ENCODE measurements at regions not wholly inside any gene's neighbourhood (a gene's known extent, or its start where the extent isn't known, plus 50 kb on each side); places are given as distances from the start of the nearest gene placed in this dataset.
A peak's percentile ranks its signal among the peaks of the same experiment; 100 is the strongest.

- no peak for TF ChIP-seq REST (IDR thresholded peaks at IDR 0.05; ENCODE audit: low read depth, low read length)
- no peak for TF ChIP-seq EZH2phosphoT487 (IDR thresholded peaks at IDR 0.05; ENCODE audit: borderline replicate concordance, low read depth)
- TF ChIP-seq PBX3 (IDR thresholded peaks at IDR 0.05), result no peak
- no peak for TF ChIP-seq ZBTB33 (IDR thresholded peaks at IDR 0.05; ENCODE audit: borderline replicate concordance, low read depth)
- no peak for TF ChIP-seq FOSL2 (IDR thresholded peaks at IDR 0.05; ENCODE audit: borderline replicate concordance, low read depth)
- TF ChIP-seq JUND (IDR thresholded peaks at IDR 0.05), result no peak
Observed at GRCh38 chr7:22662036-22662435, 65.0 kb upstream of the IL6 start (continued).

DNA sequence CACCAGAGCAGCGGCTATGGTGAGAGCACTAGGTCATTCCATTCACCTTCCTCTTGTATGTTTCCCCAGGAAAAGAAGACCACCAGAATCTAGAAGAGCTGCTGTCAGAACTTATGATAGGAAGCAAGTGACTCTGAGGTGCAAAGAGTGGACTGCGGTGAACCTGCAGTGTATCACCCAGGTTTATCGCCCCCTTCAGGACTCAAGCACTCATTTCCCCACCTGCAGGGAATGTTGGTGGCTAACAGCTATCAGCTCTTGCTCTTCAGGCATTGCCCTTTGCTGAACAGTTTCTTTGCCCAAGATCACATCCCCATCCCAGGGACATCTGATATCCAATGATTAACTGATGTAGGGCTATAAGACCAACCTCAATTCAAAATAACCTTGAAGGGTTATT, 66.3 kb upstream of the IL6 start:
- 16% methylated on average over 3 of the region's 3 CpGs for WGBS (ENCODE audit: low lambda C conversion rate)
- Histone ChIP-seq H3K36me3 (replicated peaks in 1 of 2; ENCODE audit: control insufficient read depth in 1 of 2, insufficient read depth in 2 of 2, low read length in 1 of 2) (no peaks in the 10 kb centered on the region), H3K4me2 (no peak overlapping the region), H3K9me2 (no peaks in the 10 kb centered on the region), H3K9me3 (no peaks in the 10 kb centered on the region), H3K4me3 (ENCODE audit: low read depth in 2 of 2, low read length in 1 of 2) (no peak overlapping the region), H2AFZ (ENCODE audit: low read depth) (no peak overlapping the region), H3F3A (replicated peaks; ENCODE audit: insufficient read depth) (peaks cover 13% of the 10 kb centered on the region), H3K79me2 (ENCODE audit: insufficient read depth) (no peaks in the 10 kb centered on the region), H3K27me3 (ENCODE audit: insufficient read depth) (peaks cover 4% of the 10 kb centered on the region; the same call in 1 of the 2 replicates), H3K4me1 (ENCODE audit: control insufficient read depth in 1 of 2, insufficient read depth in 2 of 2, low read depth in 1 of 2, low read length in 1 of 2) (peaks cover 0 to 10% of the 10 kb centered on the region in 2 experiments; a peak in 1 of 4 replicates), H3K27ac (ENCODE audit: low read depth in 2 of 2, low read length in 1 of 2) (no peak overlapping the region), H3K9ac (no peak overlapping the region), H4K20me1 (ENCODE audit: insufficient read depth) (no peaks in the 10 kb centered on the region)
- no peak for TF ChIP-seq NFIC (IDR thresholded peaks at IDR 0.05; ENCODE audit: borderline replicate concordance)
- TF ChIP-seq, protein P1, sequence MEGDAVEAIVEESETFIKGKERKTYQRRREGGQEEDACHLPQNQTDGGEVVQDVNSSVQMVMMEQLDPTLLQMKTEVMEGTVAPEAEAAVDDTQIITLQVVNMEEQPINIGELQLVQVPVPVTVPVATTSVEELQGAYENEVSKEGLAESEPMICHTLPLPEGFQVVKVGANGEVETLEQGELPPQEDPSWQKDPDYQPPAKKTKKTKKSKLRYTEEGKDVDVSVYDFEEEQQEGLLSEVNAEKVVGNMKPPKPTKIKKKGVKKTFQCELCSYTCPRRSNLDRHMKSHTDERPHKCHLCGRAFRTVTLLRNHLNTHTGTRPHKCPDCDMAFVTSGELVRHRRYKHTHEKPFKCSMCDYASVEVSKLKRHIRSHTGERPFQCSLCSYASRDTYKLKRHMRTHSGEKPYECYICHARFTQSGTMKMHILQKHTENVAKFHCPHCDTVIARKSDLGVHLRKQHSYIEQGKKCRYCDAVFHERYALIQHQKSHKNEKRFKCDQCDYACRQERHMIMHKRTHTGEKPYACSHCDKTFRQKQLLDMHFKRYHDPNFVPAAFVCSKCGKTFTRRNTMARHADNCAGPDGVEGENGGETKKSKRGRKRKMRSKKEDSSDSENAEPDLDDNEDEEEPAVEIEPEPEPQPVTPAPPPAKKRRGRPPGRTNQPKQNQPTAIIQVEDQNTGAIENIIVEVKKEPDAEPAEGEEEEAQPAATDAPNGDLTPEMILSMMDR (IDR thresholded peaks at IDR 0.05), result peak; percentile 43; the same call in 1 of the 2 replicates
- TF ChIP-seq RCOR1 (IDR thresholded peaks at IDR 0.05; ENCODE audit: low read length), result no peak
- no peak for TF ChIP-seq SMC3 (IDR thresholded peaks at IDR 0.05; ENCODE audit: low read depth, low read length)
- POLR2A ChIA-PET, result no interaction called here
- DNase-seq, result no peak
- CTCF ChIA-PET, result interaction anchor here (0.9 to 1.3 kb wide), 2 partner anchors 9 to 11 kb away, joined by 3 to 4 read pairs; no protein-coding TSS in a partner anchor

Data from SK-N-SH (cell line).